H1 (cell line): ENCODE measurements at regions not wholly inside any gene's neighbourhood (a gene's known extent, or its start where the extent isn't known, plus 50 kb on each side); places are given as distances from the start of the nearest gene placed in this dataset.
A peak's percentile ranks its signal among the peaks of the same experiment; 100 is the strongest.

Experiments
- CTCF ChIA-PET: fragments of 300-600 bp; sonication (Branson Sonifier 250); formaldehyde crosslinking; loops from one replicate; lab custom pipeline; 2021; ENCODE audit not compliant: partially characterized antibody; lab: Charles Lee
- POLR2A ChIA-PET: fragments of 300-600 bp; sonication (Branson Sonifier 250); formaldehyde crosslinking; loops from one replicate; lab custom pipeline; 2021; ENCODE audit warnings: inconsistent platforms; ENCODE audit not compliant: partially characterized antibody; lab: Charles Lee
- DNase-seq, 2 experiments: peaks; one replicate each; pipeline versions ENCODE4 v3.0.0 to v3.0.0-alpha.2; 2010 to 2022; ENCODE audit warnings: low spot score in 2 of 2, low read depth in 1 of 2, mixed read lengths in 1 of 2
- FAIRE-seq: peaks from 2 replicates; lab custom pipeline; 2011; peaks lifted over from hg19 to GRCh38; lab: Jason Lieb, UNC
- H2AFZ ChIP-seq: 2 replicates; pipeline ENCODE4 v1.8.1; 2012; ENCODE audit warnings: low read length, inconsistent platforms
- H2AK5ac ChIP-seq: 2 replicates; pipeline ENCODE4 v1.6.1; 2013; ENCODE audit warnings: low read depth, low read length
- H2BK120ac ChIP-seq: replicated peaks from 2 replicates; pipeline ENCODE3; 2013; ENCODE audit warnings: low read depth, low read length, inconsistent platforms
- H2BK12ac ChIP-seq: 2 replicates; pipeline ENCODE4 v1.6.1; 2013; ENCODE audit warnings: low read depth, low read length
- H2BK15ac ChIP-seq: 2 replicates; pipeline ENCODE4 v1.6.1; 2013; ENCODE audit warnings: low read length
- H2BK20ac ChIP-seq: 2 replicates; pipeline ENCODE4 v1.6.1; 2013; ENCODE audit warnings: low read length
- H2BK5ac ChIP-seq: 2 replicates; pipeline ENCODE4 v1.6.1; 2013; ENCODE audit warnings: low read depth, low read length
- H3K14ac ChIP-seq: 2 replicates; pipeline ENCODE4 v1.6.1; 2013; ENCODE audit warnings: inconsistent platforms; ENCODE audit not compliant: insufficient read length
- H3K18ac ChIP-seq: 2 replicates; pipeline ENCODE4 v1.6.1; 2013; ENCODE audit warnings: low read length; ENCODE audit errors: extremely low read depth
- H3K23ac ChIP-seq: 2 replicates; pipeline ENCODE4 v1.6.1; 2013; ENCODE audit warnings: inconsistent platforms; ENCODE audit not compliant: insufficient read length
- H3K23me2 ChIP-seq: 2 replicates; pipeline ENCODE4 v1.6.1; 2013; ENCODE audit warnings: low read depth, low read length
- H3K27ac ChIP-seq: 2 replicates; pipeline ENCODE4 v1.6.1; 2011; ENCODE audit warnings: low read depth, low read length, inconsistent platforms
- H3K27me3 ChIP-seq, 4 experiments: replicated peaks in 1 of 4; 1 replicate in 1 of 4; 2 replicates in 3 of 4; pipeline versions ENCODE4 v1.6.1 to v1.8.1; 2011 to 2013; ENCODE audit warnings: low read length in 3 of 4, mild to moderate bottlenecking in 3 of 4, inconsistent platforms in 2 of 4, mixed read lengths in 2 of 4, moderate library complexity in 1 of 4; ENCODE audit not compliant: control insufficient read depth in 3 of 4, insufficient read depth in 3 of 4; ENCODE audit errors: extremely low read depth in 1 of 4
- H3K36me3 ChIP-seq, 4 experiments: 2 replicates each; pipeline versions ENCODE4 v1.6.1 to v1.8.1; 2011 to 2013; ENCODE audit warnings: mild to moderate bottlenecking in 4 of 4, low read length in 3 of 4, moderate library complexity in 2 of 4, control low read depth in 1 of 4, inconsistent platforms in 1 of 4; ENCODE audit not compliant: insufficient read depth in 4 of 4, control insufficient read depth in 2 of 4
- H3K4ac ChIP-seq: replicated peaks from 2 replicates; pipeline ENCODE3; 2013; ENCODE audit warnings: low read length, low read depth, mixed read lengths, inconsistent platforms; ENCODE audit not compliant: insufficient read length
- H3K4me1 ChIP-seq, 4 experiments: replicated peaks in 1 of 4; 1 replicate in 1 of 4; 2 replicates in 3 of 4; pipeline versions ENCODE4 v1.6.1 to v1.8.1; 2011 to 2013; ENCODE audit warnings: low read length in 3 of 4, inconsistent platforms in 2 of 4, mixed read lengths in 1 of 4; ENCODE audit not compliant: insufficient read depth in 4 of 4, control insufficient read depth in 3 of 4
- H3K4me2 ChIP-seq, 2 experiments: 2 replicates each; pipeline versions ENCODE4 v1.6.1 to v1.8.1; 2011 to 2013; ENCODE audit warnings: low read depth in 2 of 2, low read length in 2 of 2, control low read depth in 1 of 2, inconsistent platforms in 1 of 2, mild to moderate bottlenecking in 1 of 2; ENCODE audit not compliant: insufficient read depth in 1 of 2
- H3K4me3 ChIP-seq, 4 experiments: fragments of 200-600, 300-600 bp in 1 of 4; sonication (generic), shearing (Covaris generic), sonication (Bioruptor Twin) in 1 of 4; 2 replicates each; pipeline versions ENCODE4 v1.5.1 to v1.8.1; 2011 to 2016; ENCODE audit warnings: low read length in 4 of 4, low read depth in 3 of 4, control low read depth in 2 of 4, inconsistent platforms in 2 of 4, mild to moderate bottlenecking in 2 of 4, mixed read lengths in 1 of 4, moderate library complexity in 1 of 4; ENCODE audit not compliant: insufficient read depth in 2 of 4; ENCODE audit errors: extremely low read depth in 1 of 4
- H3K56ac ChIP-seq: replicated peaks from 2 replicates; pipeline ENCODE3; 2013; ENCODE audit warnings: low read depth, mild to moderate bottlenecking, mixed read lengths, low read length, inconsistent platforms; ENCODE audit not compliant: insufficient read length
- H3K79me1 ChIP-seq: 2 replicates; pipeline ENCODE4 v1.6.1; 2013; ENCODE audit warnings: low read depth, low read length, control low read depth
- H3K79me2 ChIP-seq, 2 experiments: 2 replicates each; pipeline versions ENCODE4 v1.6.1 to v1.8.1; 2012 to 2013; ENCODE audit warnings: low read length in 2 of 2, mild to moderate bottlenecking in 2 of 2, inconsistent platforms in 1 of 2; ENCODE audit not compliant: insufficient read depth in 2 of 2, control insufficient read depth in 1 of 2
- H3K9ac ChIP-seq, 4 experiments: replicated peaks in 1 of 4; 1 replicate in 1 of 4; 2 replicates in 3 of 4; pipeline versions ENCODE4 v1.6.1 to v1.8.1; 2011 to 2013; ENCODE audit warnings: low read depth in 3 of 4, low read length in 3 of 4, control low read depth in 2 of 4, mild to moderate bottlenecking in 2 of 4, moderate library complexity in 2 of 4, inconsistent platforms in 1 of 4; ENCODE audit errors: extremely low read depth in 1 of 4
- H3K9me3 ChIP-seq, 2 experiments: 2 replicates each; pipeline versions ENCODE4 v1.6.1 to v1.8.1; 2012 to 2013; ENCODE audit warnings: mild to moderate bottlenecking in 2 of 2, moderate library complexity in 2 of 2, control low read depth in 1 of 2, inconsistent platforms in 1 of 2, low read depth in 1 of 2, low read length in 1 of 2, mixed read lengths in 1 of 2; ENCODE audit not compliant: insufficient read depth in 2 of 2
- H4K20me1 ChIP-seq, 2 experiments: replicated peaks in 1 of 2; 2 replicates each; pipeline versions ENCODE3 to v1.8.1; 2011 to 2013; ENCODE audit warnings: inconsistent platforms in 2 of 2, low read length in 2 of 2, mild to moderate bottlenecking in 1 of 2; ENCODE audit not compliant: insufficient read depth in 2 of 2, control insufficient read depth in 1 of 2
- H4K5ac ChIP-seq: 2 replicates; pipeline ENCODE4 v1.6.1; 2013; ENCODE audit warnings: low read length, low read depth, mixed read lengths, inconsistent platforms; ENCODE audit not compliant: insufficient read length
- H4K8ac ChIP-seq: 2 replicates; pipeline ENCODE4 v1.8.0; 2013; ENCODE audit warnings: mild to moderate bottlenecking, moderate library complexity, low read length, inconsistent platforms; ENCODE audit not compliant: insufficient read depth; ENCODE audit errors: extremely low read depth
- H4K91ac ChIP-seq: replicated peaks from 2 replicates; pipeline ENCODE3; 2013; ENCODE audit warnings: low read length, mixed read lengths, inconsistent platforms; ENCODE audit not compliant: insufficient read length
- BCL11A ChIP-seq, 2 experiments: IDR thresholded peaks; one replicate each; pipeline ENCODE4 v1.6.1; 2011; ENCODE audit warnings: low read depth in 2 of 2, low read length in 2 of 2, mild to moderate bottlenecking in 2 of 2
- NRF1 ChIP-seq: IDR thresholded peaks from 2 replicates; pipeline ENCODE4 v1.6.1; 2011; ENCODE audit warnings: mild to moderate bottlenecking, low read depth, low read length, improper control_type of control experiment
- PHF8 ChIP-seq: fragments of 200-600 bp; sonication (generic); conservative IDR thresholded peaks from 2 replicates; pipeline ENCODE4 v1.7.1; 2012; ENCODE audit warnings: low read depth, mild to moderate bottlenecking, inconsistent platforms, low read length, moderate library complexity
- RAD21 ChIP-seq, 2 experiments: IDR thresholded peaks in 1 of 2; conservative IDR thresholded peaks in 1 of 2; 2 replicates each; pipeline ENCODE4 v1.6.1; 2011; ENCODE audit warnings: low read depth in 2 of 2, low read length in 2 of 2, improper control_type of control experiment in 1 of 2, inconsistent platforms in 1 of 2, mild to moderate bottlenecking in 1 of 2, moderate library complexity in 1 of 2
- RFX5 ChIP-seq: IDR thresholded peaks from 2 replicates; pipeline ENCODE4 v1.6.1; 2011; ENCODE audit warnings: low read depth, low read length, improper control_type of control experiment, borderline replicate concordance
- RNF2 ChIP-seq: fragments of 200-900, 300-1000 bp; sonication (generic); IDR thresholded peaks from 2 replicates; pipeline ENCODE4 v1.7.1; 2016; ENCODE audit warnings: borderline replicate concordance, low read depth, mild to moderate bottlenecking, antibody characterized with exemption, low read length; ENCODE audit not compliant: poor library complexity, severe bottlenecking; ENCODE audit errors: missing control alignments
- WGBS, 2 experiments: shearing (Covaris generic) in 1 of 2; methylation state at CpG; one replicate each; pipeline versions ENCODE4 v1.1.6 to v1.1.7; 2013 to 2015; ENCODE audit warnings: low lambda C conversion rate in 2 of 2, mixed read lengths in 2 of 2, inconsistent platforms in 1 of 2, low coverage in 1 of 2, missing lambda C conversion rate in 1 of 2; ENCODE audit not compliant: insufficient replicate concordance in 2 of 2, insufficient coverage in 1 of 2, insufficient read length in 1 of 2; ENCODE audit errors: extremely low coverage in 1 of 2, missing lambda C conversion rate in 1 of 2; 5-methylcytosine and 5-hydroxymethylcytosine counted together
- TF ChIP-seq, protein P1 (sequence below): IDR thresholded peaks from 2 replicates; pipeline ENCODE4 v1.6.1; 2012; ENCODE audit warnings: low read length, inconsistent platforms
- TF ChIP-seq, protein P2 (sequence below), 3 experiments: IDR thresholded peaks; 1 replicate in 2 of 3; 2 replicates in 1 of 3; pipeline versions ENCODE4 v1.5.1 to v1.6.1; 2011; ENCODE audit warnings: low read length in 3 of 3, mild to moderate bottlenecking in 3 of 3, inconsistent platforms in 2 of 3, low read depth in 1 of 3, moderate library complexity in 1 of 3; ENCODE audit not compliant: insufficient read depth in 1 of 3; ENCODE audit errors: control extremely low read depth in 1 of 3

- Histone ChIP-seq H3K4me2 (no peak overlapping the region), H4K8ac (peak overlapping the region; percentile 89; the same call in 1 of the 2 replicates), H3K79me2 (no peaks in the 10 kb centered on the region), H3K18ac (no peak overlapping the region), H2BK20ac (no peak overlapping the region), H3K4ac (no peak overlapping the region), H3K23me2 (no peaks in the 10 kb centered on the region; the same call in 1 of the 2 replicates), H4K91ac (no peak overlapping the region), H3K9ac (no peak overlapping the region), H3K36me3 (no peaks in the 10 kb centered on the region), H2AFZ (no peak overlapping the region), H3K56ac (no peak overlapping the region), H3K27me3 (peaks cover 0 to 2% (median 0%) of the 10 kb centered on the region in 4 experiments; a peak in 2 of 7 replicates), H3K4me3 (no peak overlapping the region), H2BK120ac (no peak overlapping the region), H2BK12ac (no peak overlapping the region), H3K27ac (no peak overlapping the region), H2BK15ac (no peak overlapping the region; the same call in 1 of the 2 replicates), H3K23ac (no peak overlapping the region), H4K5ac (no peak overlapping the region), H2AK5ac (no peak overlapping the region), H3K79me1 (no peaks in the 10 kb centered on the region), H3K14ac (no peak overlapping the region), H4K20me1 (no peaks in the 10 kb centered on the region), H3K9me3 (no peaks in the 10 kb centered on the region), H2BK5ac (no peak overlapping the region), H3K4me1 (no peaks in the 10 kb centered on the region)
- POLR2A ChIA-PET, result interaction anchor here (0.6 kb wide), 1 partner anchor 147 kb away, joined by 3 read pairs; no protein-coding TSS in a partner anchor
- 85% methylated on average over 6 of the region's 6 CpGs; no CpG with 5 or more reads in 1 of the 2 experiments for WGBS, 2 experiments
- CTCF ChIA-PET, result interaction anchor here (1.4 kb wide), 1 partner anchor 68 kb away, joined by 3 read pairs; no protein-coding TSS in a partner anchor
- DNase-seq (no peak), FAIRE-seq (no peak)
- TF ChIP-seq PHF8, result no peak
- TF ChIP-seq, protein P1, sequence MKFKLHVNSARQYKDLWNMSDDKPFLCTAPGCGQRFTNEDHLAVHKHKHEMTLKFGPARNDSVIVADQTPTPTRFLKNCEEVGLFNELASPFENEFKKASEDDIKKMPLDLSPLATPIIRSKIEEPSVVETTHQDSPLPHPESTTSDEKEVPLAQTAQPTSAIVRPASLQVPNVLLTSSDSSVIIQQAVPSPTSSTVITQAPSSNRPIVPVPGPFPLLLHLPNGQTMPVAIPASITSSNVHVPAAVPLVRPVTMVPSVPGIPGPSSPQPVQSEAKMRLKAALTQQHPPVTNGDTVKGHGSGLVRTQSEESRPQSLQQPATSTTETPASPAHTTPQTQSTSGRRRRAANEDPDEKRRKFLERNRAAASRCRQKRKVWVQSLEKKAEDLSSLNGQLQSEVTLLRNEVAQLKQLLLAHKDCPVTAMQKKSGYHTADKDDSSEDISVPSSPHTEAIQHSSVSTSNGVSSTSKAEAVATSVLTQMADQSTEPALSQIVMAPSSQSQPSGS, result no peak
- TF ChIP-seq, protein P2, sequence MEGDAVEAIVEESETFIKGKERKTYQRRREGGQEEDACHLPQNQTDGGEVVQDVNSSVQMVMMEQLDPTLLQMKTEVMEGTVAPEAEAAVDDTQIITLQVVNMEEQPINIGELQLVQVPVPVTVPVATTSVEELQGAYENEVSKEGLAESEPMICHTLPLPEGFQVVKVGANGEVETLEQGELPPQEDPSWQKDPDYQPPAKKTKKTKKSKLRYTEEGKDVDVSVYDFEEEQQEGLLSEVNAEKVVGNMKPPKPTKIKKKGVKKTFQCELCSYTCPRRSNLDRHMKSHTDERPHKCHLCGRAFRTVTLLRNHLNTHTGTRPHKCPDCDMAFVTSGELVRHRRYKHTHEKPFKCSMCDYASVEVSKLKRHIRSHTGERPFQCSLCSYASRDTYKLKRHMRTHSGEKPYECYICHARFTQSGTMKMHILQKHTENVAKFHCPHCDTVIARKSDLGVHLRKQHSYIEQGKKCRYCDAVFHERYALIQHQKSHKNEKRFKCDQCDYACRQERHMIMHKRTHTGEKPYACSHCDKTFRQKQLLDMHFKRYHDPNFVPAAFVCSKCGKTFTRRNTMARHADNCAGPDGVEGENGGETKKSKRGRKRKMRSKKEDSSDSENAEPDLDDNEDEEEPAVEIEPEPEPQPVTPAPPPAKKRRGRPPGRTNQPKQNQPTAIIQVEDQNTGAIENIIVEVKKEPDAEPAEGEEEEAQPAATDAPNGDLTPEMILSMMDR (IDR thresholded peaks at IDR 0.05; ENCODE audit: control extremely low read depth in 1 of 3, insufficient read depth in 1 of 3, low read depth in 1 of 3, low read length in 3 of 3), result no peak
- no peak for TF ChIP-seq NRF1
- no peak for TF ChIP-seq RNF2
- no peak; a peak in 1 of 4 replicates for TF ChIP-seq RAD21 (IDR thresholded peaks at IDR 0.05 in 1 of 2, conservative IDR thresholded peaks at IDR 0.05 in 1 of 2; ENCODE audit: low read depth in 2 of 2, low read length in 2 of 2)
- TF ChIP-seq BCL11A (IDR thresholded peaks at IDR 0.05; ENCODE audit: low read depth in 2 of 2, low read length in 2 of 2), result no peak
- no peak for TF ChIP-seq RFX5
These were observed 93.8 kb upstream of the GRIK3 start for GRCh38 chr1:37128091-37128490.
